Neural crest cell (in vitro differentiated cells): ENCODE measurements at regions not wholly inside any gene's neighbourhood (a gene's known extent, or its start where the extent isn't known, plus 50 kb on each side); places are given as distances from the start of the nearest gene placed in this dataset.

Experiments
- DNase-seq: peaks from one replicate; pipeline ENCODE4 v3.0.0; 2021; ENCODE audit warnings: low read depth, mixed read lengths, low spot score
- H3K27ac Mint-ChIP-seq: one replicate; pipeline ENCODE4 v1.8.0; 2021; ENCODE audit warnings: mild to moderate bottlenecking, mixed read lengths; ENCODE audit not compliant: unreplicated experiment
- H3K27me3 Mint-ChIP-seq: 2 replicates; pipeline ENCODE4 v1.8.0; 2021; ENCODE audit warnings: low read depth, mild to moderate bottlenecking, mixed read lengths
- H3K36me3 Mint-ChIP-seq: 2 replicates; pipeline ENCODE4 v1.8.0; 2021; ENCODE audit warnings: low read depth, mild to moderate bottlenecking, mixed read lengths
- H3K4me1 Mint-ChIP-seq: 2 replicates; pipeline ENCODE4 v1.8.0; 2021; ENCODE audit warnings: mixed read lengths
- H3K4me3 Mint-ChIP-seq: one replicate; pipeline ENCODE4 v1.8.0; 2021; ENCODE audit warnings: mild to moderate bottlenecking, mixed read lengths
- H3K9me3 Mint-ChIP-seq: 2 replicates; pipeline ENCODE4 v1.8.0; 2021; ENCODE audit warnings: mixed read lengths
- CTCF ChIP-seq: fragments of 200-600 bp; sonication (generic); conservative IDR thresholded peaks from 2 replicates; pipeline ENCODE4 v1.5.0; 2021; ENCODE audit warnings: antibody characterized with exemption, mild to moderate bottlenecking

- H3K4me3 Mint-ChIP-seq = no peak overlapping the region
Observed at GRCh38 chr10:10043083-10043482, 974.6 kb upstream of the CELF2 start.

GRCh38 chr10:10044922-10045764 lies 972.5 kb upstream of the CELF2 start:
- Mint-ChIP-seq H3K36me3 (no peaks in the 10 kb centered on the region), H3K27ac (peak overlapping the region; percentile 70), H3K4me3 (no peak overlapping the region), H3K27me3 (no peaks in the 10 kb centered on the region), H3K4me1 (no peaks in the 10 kb centered on the region), H3K9me3 (peaks cover 4% of the 10 kb centered on the region)
- DNase-seq = no peak
- no peak for TF ChIP-seq CTCF

More at GRCh38 chr10:10043083-10043482, 974.6 kb upstream of the CELF2 start:
- H3K4me1 Mint-ChIP-seq = no peaks in the 10 kb centered on the region
- H3K27me3 Mint-ChIP-seq = no peaks in the 10 kb centered on the region
- peaks cover 4% of the 10 kb centered on the region for H3K9me3 Mint-ChIP-seq
- no peaks in the 10 kb centered on the region for H3K36me3 Mint-ChIP-seq
- no peak overlapping the region for H3K27ac Mint-ChIP-seq
- no peak for TF ChIP-seq CTCF
- no peak for DNase-seq

GRCh38 chr10:10045765-10046028 lies 972.0 kb upstream of the CELF2 start:
- no peaks in the 10 kb centered on the region for H3K4me1 Mint-ChIP-seq
- TF ChIP-seq CTCF = no peak
- H3K9me3 Mint-ChIP-seq = peaks cover 4% of the 10 kb centered on the region
- no peak for DNase-seq
- H3K36me3 Mint-ChIP-seq = no peaks in the 10 kb centered on the region
- H3K27me3 Mint-ChIP-seq = no peaks in the 10 kb centered on the region
- no peak overlapping the region for H3K4me3 Mint-ChIP-seq
- H3K27ac Mint-ChIP-seq = no peak overlapping the region

GRCh38 chr10:10047426-10047825 lies 970.2 kb upstream of the CELF2 start:
- Mint-ChIP-seq H3K4me3 (no peak overlapping the region), H3K27me3 (no peaks in the 10 kb centered on the region), H3K9me3 (peaks cover 4% of the 10 kb centered on the region), H3K36me3 (no peaks in the 10 kb centered on the region), H3K4me1 (no peaks in the 10 kb centered on the region), H3K27ac (no peak overlapping the region)
- no peak for TF ChIP-seq CTCF
- no peak for DNase-seq

GRCh38 chr10:10053051-10053450 lies 964.6 kb upstream of the CELF2 start:
- Mint-ChIP-seq H3K4me3 (no peak overlapping the region), H3K27ac (no peak overlapping the region), H3K36me3 (no peaks in the 10 kb centered on the region), H3K9me3 (no peaks in the 10 kb centered on the region), H3K4me1 (no peaks in the 10 kb centered on the region), H3K27me3 (no peaks in the 10 kb centered on the region)
- no peak for DNase-seq
- TF ChIP-seq CTCF = no peak
